HEK293 (cell line): ENCODE measurements at regions not wholly inside any gene's neighbourhood (a gene's known extent, or its start where the extent isn't known, plus 50 kb on each side); places are given as distances from the start of the nearest gene placed in this dataset.
"Not testable (repeated sequence)": the region's sequence is repeated elsewhere in the genome, so short reads cannot be mapped to it uniquely, and the experiment has no call there.

Source experiments
- ATF2 ChIP-seq: fragments of 450-650 bp; formaldehyde crosslinking; IDR thresholded peaks from 2 replicates; pipeline ENCODE4 v1.5.1; 2016; ENCODE audit warnings: missing biosample characterization, missing genetic modification characterization, low read depth
- CTCF ChIP-seq: fragments of 450-650 bp; formaldehyde crosslinking; IDR thresholded peaks from 2 replicates; pipeline ENCODE4 v1.5.1; 2016; ENCODE audit warnings: missing biosample characterization, missing genetic modification characterization
- EGR2 ChIP-seq: fragments of 450-650 bp; formaldehyde crosslinking; IDR thresholded peaks from 2 replicates; pipeline ENCODE4 v1.5.1; 2016; ENCODE audit warnings: low read depth, missing biosample characterization, missing genetic modification characterization
- ZBTB1 ChIP-seq: fragments of 450-650 bp; formaldehyde crosslinking; IDR thresholded peaks from 2 replicates; pipeline ENCODE4 v1.5.1; 2016; ENCODE audit warnings: missing biosample characterization, missing genetic modification characterization
- ZNF571 ChIP-seq: fragments of 450-650 bp; formaldehyde crosslinking; IDR thresholded peaks from 2 replicates; pipeline ENCODE4 v1.5.0; 2017; ENCODE audit warnings: missing biosample characterization, missing genetic modification characterization

DNA sequence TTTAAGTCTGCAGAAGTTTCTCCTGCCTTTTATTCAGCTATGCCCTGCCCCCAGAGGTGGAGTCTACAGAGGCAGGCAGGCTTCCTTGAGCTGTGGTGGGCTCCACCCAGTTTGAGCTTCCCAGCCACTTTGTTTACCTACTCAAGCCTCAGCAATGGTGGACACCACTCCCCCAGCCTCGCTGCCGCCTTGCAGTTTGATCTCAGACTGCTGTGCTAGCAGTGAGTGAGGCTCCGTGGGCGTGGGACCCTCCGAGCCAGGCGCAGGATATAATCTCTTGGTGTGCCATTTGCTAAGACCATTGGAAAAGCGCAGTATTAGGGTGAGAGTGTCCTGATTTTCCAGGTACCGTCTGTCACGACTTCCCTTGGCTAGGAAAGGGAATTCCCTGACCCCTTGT lies 171.0 kb upstream of the DCAF8L1 start:
- TF ChIP-seq ZBTB1, CTCF, ZNF571, ATF2, EGR2 (tag by site-specific recombination): not testable (repeated sequence)
